Mucosa of rectum (tissue), 2 donors: ENCODE measurements at regions not wholly inside any gene's neighbourhood (a gene's known extent, or its start where the extent isn't known, plus 50 kb on each side); places are given as distances from the start of the nearest gene placed in this dataset.

ENCODE experiments used
- H3K27ac ChIP-seq, 2 donors: one replicate each; pipeline ENCODE4 v1.7.0; 2013; ENCODE audit warnings: inconsistent platforms in 2 of 2, low read depth in 2 of 2, low read length in 2 of 2
- H3K27me3 ChIP-seq, 2 donors: one replicate each; pipeline ENCODE4 v1.7.0; 2013; ENCODE audit warnings: low read length in 2 of 2; ENCODE audit not compliant: control insufficient read depth in 2 of 2, insufficient read depth in 2 of 2
- H3K36me3 ChIP-seq, 2 donors: one replicate each; pipeline ENCODE4 v1.7.0; 2013; ENCODE audit warnings: low read length in 2 of 2; ENCODE audit not compliant: control insufficient read depth in 2 of 2, insufficient read depth in 2 of 2
- H3K4me1 ChIP-seq, 2 donors: one replicate each; pipeline ENCODE4 v1.7.0; 2013; ENCODE audit warnings: low read length in 2 of 2, mild to moderate bottlenecking in 1 of 2; ENCODE audit not compliant: control insufficient read depth in 2 of 2, insufficient read depth in 2 of 2
- H3K4me3 ChIP-seq, 2 donors: one replicate each; pipeline ENCODE4 v1.7.0; 2013; ENCODE audit warnings: low read length in 2 of 2
- H3K9ac ChIP-seq, 2 donors: one replicate each; pipeline ENCODE4 v1.7.0; 2013; ENCODE audit warnings: low read length in 2 of 2, low read depth in 1 of 2, mild to moderate bottlenecking in 1 of 2
- H3K9me3 ChIP-seq, 2 donors: one replicate each; pipeline ENCODE4 v1.7.0; 2013; ENCODE audit warnings: low read length in 2 of 2; ENCODE audit not compliant: control insufficient read depth in 2 of 2
- donor health status: healthy.
- donor health status: Normal muscosa, but diverticular disease.

- no peaks in the 10 kb centered on the region for H3K36me3 ChIP-seq
- no peaks in the 10 kb centered on the region for H3K4me1 ChIP-seq
- H3K9ac ChIP-seq, result no peak overlapping the region
- no peaks in the 10 kb centered on the region for H3K27me3 ChIP-seq
- no peak overlapping the region for H3K27ac ChIP-seq
- no peak overlapping the region for H3K4me3 ChIP-seq
- H3K9me3 ChIP-seq, result no peaks in the 10 kb centered on the region
Observed at GRCh38 chr16:75918109-75918508, 191.8 kb upstream of the CPHXL start.

DNA sequence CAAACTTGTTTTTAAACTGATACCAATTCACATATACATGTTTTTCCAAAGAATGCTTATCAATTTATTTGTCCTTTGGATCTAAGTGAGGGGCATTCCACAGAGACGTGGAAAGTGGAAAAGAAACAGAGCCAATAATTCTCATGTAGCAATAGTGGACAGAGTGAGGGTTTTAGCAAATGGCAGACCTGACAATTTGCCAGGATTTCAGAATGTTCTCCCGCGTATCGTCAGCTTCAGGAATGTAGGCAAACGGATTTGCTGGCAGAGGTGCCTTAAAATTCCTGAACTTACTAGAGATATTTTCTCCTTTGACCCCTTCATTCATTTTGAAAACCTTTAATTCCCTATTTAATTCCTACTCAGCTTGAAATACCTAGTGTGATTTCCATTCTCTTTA lies 193.4 kb upstream of the CPHXL start:
- Histone ChIP-seq H3K27ac (no peak overlapping the region), H3K27me3 (no peaks in the 10 kb centered on the region), H3K4me3 (no peak overlapping the region), H3K9ac (no peak overlapping the region), H3K9me3 (no peaks in the 10 kb centered on the region), H3K36me3 (no peaks in the 10 kb centered on the region), H3K4me1 (no peaks in the 10 kb centered on the region)

DNA sequence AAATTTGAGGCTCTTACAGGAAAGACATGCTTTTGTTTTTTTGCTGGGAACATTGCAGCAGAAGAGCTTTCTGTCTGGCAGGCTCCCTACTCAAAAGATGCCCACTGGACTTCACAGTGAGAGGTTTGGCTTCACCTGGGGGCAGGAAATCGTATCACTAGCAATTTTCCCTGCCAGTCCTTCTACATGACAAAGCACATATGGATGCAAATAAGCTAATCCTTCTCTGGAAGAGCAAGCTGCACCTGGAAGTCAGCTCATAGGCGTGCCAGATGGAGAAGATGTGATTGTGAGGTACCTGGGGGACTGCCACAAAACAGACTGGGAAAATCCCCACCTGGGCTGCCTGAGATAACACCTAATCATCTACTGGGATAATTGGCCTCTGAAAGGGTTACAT lies 195.0 kb upstream of the CPHXL start:
- no peaks in the 10 kb centered on the region for H3K4me1 ChIP-seq
- H3K27me3 ChIP-seq, result no peaks in the 10 kb centered on the region
- H3K9me3 ChIP-seq, result no peaks in the 10 kb centered on the region
- H3K27ac ChIP-seq, result no peak overlapping the region
- no peak overlapping the region for H3K9ac ChIP-seq
- H3K4me3 ChIP-seq, result no peak overlapping the region
- H3K36me3 ChIP-seq, result no peaks in the 10 kb centered on the region

DNA sequence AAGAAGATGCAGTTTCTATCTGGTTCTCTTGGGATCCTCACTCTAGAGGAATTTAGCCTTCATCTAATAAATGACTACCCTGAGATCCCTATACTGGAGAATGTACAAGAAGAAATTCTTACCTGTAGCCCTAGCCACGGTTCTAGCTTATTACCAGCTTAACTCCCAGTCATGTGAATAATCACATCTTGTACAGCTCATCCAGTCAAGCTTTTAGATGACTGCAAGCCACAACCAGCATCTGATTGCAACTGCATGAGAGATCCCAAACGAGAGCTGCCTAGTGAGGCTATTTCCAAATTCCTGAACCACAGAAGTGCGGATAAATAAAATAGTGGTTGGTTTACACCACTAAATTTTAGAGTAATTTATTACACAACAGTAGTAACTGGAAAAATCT lies 196.0 kb upstream of the CPHXL start:
- Histone ChIP-seq H3K9me3 (no peaks in the 10 kb centered on the region), H3K27ac (no peak overlapping the region), H3K4me1 (no peaks in the 10 kb centered on the region), H3K9ac (no peak overlapping the region), H3K36me3 (no peaks in the 10 kb centered on the region), H3K27me3 (no peaks in the 10 kb centered on the region), H3K4me3 (no peak overlapping the region)

DNA sequence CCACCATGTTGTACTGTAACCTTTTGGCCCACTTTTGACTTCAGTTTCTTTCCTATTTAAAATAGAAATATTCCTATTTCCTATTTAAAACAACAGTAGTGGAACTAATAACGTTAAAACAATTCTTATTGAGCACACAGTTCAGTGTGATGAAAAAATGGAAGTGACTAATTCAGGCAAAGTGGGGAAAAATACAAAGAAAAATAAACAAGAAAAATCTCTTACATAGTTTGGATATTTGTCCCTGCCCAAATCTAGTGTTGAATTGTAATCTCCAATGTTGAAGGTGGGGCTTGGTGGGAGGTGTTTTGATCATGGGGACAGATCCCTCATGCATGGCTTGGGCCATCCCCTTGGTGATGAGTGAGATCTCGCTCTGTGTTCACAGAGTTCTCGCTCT lies 198.1 kb upstream of the CPHXL start:
- no peaks in the 10 kb centered on the region for H3K4me1 ChIP-seq
- no peaks in the 10 kb centered on the region for H3K9me3 ChIP-seq
- H3K9ac ChIP-seq, result no peak overlapping the region
- no peaks in the 10 kb centered on the region for H3K27me3 ChIP-seq
- H3K4me3 ChIP-seq, result no peak overlapping the region
- no peak overlapping the region for H3K27ac ChIP-seq
- H3K36me3 ChIP-seq, result no peaks in the 10 kb centered on the region

GRCh38 chr16:75927810-75928209 lies 201.5 kb upstream of the CPHXL start:
- H3K36me3 ChIP-seq, result no peaks in the 10 kb centered on the region
- H3K9ac ChIP-seq, result no peak overlapping the region
- H3K27me3 ChIP-seq, result no peaks in the 10 kb centered on the region
- H3K27ac ChIP-seq, result no peak overlapping the region
- H3K9me3 ChIP-seq, result no peaks in the 10 kb centered on the region
- H3K4me3 ChIP-seq, result no peak overlapping the region
- H3K4me1 ChIP-seq, result no peaks in the 10 kb centered on the region

GRCh38 chr16:75928295-75928694 lies 202.0 kb upstream of the CPHXL start:
- H3K9ac ChIP-seq, result no peak overlapping the region
- no peaks in the 10 kb centered on the region for H3K27me3 ChIP-seq
- no peaks in the 10 kb centered on the region for H3K9me3 ChIP-seq
- no peak overlapping the region for H3K27ac ChIP-seq
- no peaks in the 10 kb centered on the region for H3K36me3 ChIP-seq
- no peak overlapping the region for H3K4me3 ChIP-seq
- no peaks in the 10 kb centered on the region for H3K4me1 ChIP-seq

DNA sequence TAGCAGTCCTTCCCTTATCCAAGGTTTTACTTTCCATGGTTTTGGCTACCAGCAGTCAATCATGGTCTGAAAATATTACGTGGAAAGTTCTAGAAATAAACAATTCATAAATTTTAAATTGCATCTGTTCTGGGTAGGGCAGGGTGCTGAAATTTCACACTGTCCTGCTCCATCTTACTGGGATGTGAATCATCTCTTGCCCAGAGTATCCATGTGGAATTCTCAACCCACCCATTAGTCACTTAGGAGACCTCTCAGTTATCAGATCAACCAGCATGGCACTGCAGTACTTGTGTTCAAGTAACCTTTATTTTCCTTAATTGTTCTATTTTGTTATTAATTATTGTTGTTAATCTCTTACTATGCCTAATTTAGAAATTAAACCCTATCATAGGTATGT lies 202.8 kb upstream of the CPHXL start:
- no peak overlapping the region for H3K4me3 ChIP-seq
- H3K4me1 ChIP-seq, result no peaks in the 10 kb centered on the region
- H3K27me3 ChIP-seq, result no peaks in the 10 kb centered on the region
- no peak overlapping the region for H3K9ac ChIP-seq
- no peak overlapping the region for H3K27ac ChIP-seq
- no peaks in the 10 kb centered on the region for H3K9me3 ChIP-seq
- H3K36me3 ChIP-seq, result no peaks in the 10 kb centered on the region

GRCh38 chr16:75931043-75931442 lies 204.8 kb upstream of the CPHXL start:
- no peaks in the 10 kb centered on the region for H3K4me1 ChIP-seq
- no peak overlapping the region for H3K4me3 ChIP-seq
- H3K9ac ChIP-seq, result no peak overlapping the region
- no peaks in the 10 kb centered on the region for H3K9me3 ChIP-seq
- H3K27me3 ChIP-seq, result no peaks in the 10 kb centered on the region
- no peaks in the 10 kb centered on the region for H3K36me3 ChIP-seq
- no peak overlapping the region for H3K27ac ChIP-seq

DNA sequence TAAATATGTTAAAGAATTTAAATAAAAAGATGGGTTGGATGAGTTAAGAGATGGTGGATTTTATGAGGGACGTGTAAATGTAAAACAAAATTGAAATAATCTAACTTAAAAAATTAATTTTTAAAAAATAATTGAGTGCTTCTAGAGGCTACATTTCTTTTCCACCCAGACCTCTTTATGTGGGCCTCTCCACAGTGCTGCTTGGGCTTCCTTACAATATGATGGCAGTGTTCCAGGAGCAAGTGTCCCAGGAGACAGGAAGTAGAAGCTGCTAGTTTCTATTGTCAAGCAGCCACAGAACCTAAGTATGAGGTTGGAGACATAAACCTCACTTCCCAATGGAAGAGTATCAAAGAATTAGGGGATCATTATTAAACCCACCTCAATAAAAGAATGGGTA lies 205.7 kb upstream of the CPHXL start:
- H3K27ac ChIP-seq, result no peak overlapping the region
- no peaks in the 10 kb centered on the region for H3K36me3 ChIP-seq
- H3K4me1 ChIP-seq, result no peaks in the 10 kb centered on the region
- no peak overlapping the region for H3K4me3 ChIP-seq
- H3K27me3 ChIP-seq, result no peaks in the 10 kb centered on the region
- H3K9ac ChIP-seq, result no peak overlapping the region
- H3K9me3 ChIP-seq, result no peaks in the 10 kb centered on the region

- no peaks in the 10 kb centered on the region for H3K9me3 ChIP-seq
- no peaks in the 10 kb centered on the region for H3K36me3 ChIP-seq
- H3K9ac ChIP-seq, result no peak overlapping the region
- H3K27ac ChIP-seq, result no peak overlapping the region
- no peaks in the 10 kb centered on the region for H3K27me3 ChIP-seq
- no peak overlapping the region for H3K4me3 ChIP-seq
- H3K4me1 ChIP-seq, result peaks cover 0 to 3% of the 10 kb centered on the region in 2 donors
Observed at GRCh38 chr16:75938818-75939217, 212.5 kb upstream of the CPHXL start.
